Skin of body (tissue), 1 donor: ENCODE measurements at regions not wholly inside any gene's neighbourhood (a gene's known extent, or its start where the extent isn't known, plus 50 kb on each side); places are given as distances from the start of the nearest gene placed in this dataset.
"Not testable (repeated sequence)": the region's sequence is repeated elsewhere in the genome, so short reads cannot be mapped to it uniquely, and the experiment has no call there.

Experiments
- DNase-seq: peaks from one replicate; lab custom pipeline; 2025; lab: John Stamatoyannopoulos, UW

DNA sequence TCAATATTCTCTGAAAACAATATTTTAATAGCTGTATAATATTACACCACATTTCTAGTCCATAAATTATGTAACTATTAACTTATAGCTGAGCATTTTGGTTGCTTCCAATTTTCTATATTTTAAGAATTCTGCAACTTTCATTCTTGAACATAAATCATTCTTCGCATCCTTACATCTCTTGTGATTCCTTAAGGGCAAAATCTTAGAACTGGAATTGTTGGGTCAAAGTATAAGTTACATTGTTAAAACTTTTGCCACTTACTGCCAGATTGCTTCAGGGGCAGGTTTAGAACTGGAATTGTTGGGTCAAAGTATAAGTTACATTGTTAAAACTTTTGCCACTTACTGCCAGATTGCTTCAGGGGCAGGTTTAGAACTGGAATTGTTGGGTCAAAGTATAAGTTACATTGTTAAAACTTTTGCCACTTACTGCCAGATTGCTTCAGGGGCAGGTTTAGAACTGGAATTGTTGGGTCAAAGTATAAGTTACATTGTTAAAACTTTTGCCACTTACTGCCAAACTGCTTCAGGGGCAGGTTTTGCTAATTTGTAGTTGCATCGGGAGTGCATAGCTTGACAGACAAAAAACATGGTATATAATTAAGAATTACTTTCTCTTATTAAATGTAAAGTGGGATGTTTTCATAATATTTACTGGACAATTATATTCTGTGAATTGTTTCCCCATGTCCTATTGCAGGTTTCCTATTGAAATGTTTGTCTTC is 179.9 kb upstream of the OR13F1 start:
- DNase-seq, result not testable (repeated sequence)

DNA sequence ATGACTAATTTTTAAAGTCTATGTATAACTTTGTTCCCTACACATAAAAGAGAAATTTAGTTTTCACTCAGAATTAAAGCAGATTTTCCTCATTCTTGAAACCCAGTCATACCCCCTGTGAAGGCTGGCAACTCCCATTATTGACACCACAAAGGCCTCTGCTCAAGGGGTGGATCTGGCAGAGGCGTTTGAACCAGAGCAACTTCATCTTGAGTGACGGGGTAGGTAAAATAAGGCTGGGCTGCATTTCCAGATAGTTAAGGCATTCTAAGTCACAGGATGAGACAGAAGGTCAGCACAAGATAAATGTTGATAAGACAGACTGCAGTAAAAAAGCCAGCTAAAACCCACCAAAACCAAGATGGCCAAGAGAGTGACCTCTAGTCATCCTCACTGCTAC is 177.2 kb upstream of the OR13F1 start:
- DNase-seq, result no peak

DNA sequence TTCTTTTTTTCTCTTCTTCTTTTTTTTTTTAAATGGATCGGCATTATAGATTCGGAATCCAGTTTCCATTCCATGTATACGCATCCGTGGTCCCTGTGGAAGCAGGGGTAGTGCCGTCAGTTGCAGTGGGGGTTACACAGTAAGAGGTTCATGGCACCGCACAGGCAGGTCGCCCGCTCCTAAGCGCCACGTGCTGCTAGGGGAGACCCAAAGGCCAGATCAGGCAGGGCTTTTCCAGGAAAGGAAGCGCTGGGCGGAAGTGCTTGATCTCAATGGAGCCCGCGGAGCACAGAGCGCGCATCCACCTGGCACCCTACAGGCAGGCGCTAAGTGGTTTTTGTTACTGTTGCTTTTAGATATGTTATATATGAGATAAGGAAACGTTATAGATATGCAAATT is 174.8 kb upstream of the OR13F1 start:
- no peak for DNase-seq

DNA sequence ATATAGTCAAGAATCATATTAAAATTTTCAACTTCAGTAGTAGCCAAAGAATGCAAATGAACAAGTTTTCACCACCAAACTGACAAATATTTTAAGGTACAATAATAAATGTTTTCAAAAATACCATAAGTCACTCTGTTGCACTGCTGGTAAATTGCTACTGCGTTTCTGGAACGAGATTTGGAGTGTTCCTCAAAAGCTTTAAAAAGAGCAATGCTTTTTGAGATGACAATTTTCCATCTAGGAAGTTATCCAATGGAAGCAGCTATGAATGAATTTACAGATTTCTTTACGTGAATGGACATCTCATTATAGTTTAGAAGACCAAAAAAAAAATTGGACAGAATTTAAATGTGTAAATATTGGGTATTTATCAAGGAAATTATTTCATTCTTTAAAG is 173.2 kb upstream of the OR13F1 start:
- no peak for DNase-seq

GRCh38 chr9:104334549-104334948 is 169.5 kb upstream of the OR13F1 start:
- DNase-seq, result no peak

- no peak for DNase-seq
Observed at GRCh38 chr9:104339692-104340091, 164.4 kb upstream of the OR13F1 start.

- DNase-seq, result no peak
Observed at GRCh38 chr9:104342552-104342951, 161.5 kb upstream of the OR13F1 start.

DNA sequence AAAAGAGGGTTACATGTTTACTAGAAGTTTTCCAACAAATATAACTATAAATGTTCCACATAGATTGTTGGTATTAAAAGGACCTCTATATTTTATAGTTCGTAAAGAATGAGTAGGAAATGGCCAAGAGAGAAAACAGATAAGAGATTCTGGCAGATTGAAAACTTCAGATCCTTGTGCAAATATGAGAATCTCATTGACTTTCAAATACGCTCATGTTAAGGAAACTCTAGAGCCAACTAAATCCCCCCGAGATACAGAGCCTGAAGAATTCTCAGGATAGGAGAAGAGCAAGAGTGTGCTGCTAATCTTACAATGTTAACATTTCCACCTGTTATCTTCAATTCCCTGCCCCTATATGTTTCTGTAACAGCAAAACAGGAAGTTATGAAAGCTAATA is 159.0 kb upstream of the OR13F1 start:
- no peak for DNase-seq

DNA sequence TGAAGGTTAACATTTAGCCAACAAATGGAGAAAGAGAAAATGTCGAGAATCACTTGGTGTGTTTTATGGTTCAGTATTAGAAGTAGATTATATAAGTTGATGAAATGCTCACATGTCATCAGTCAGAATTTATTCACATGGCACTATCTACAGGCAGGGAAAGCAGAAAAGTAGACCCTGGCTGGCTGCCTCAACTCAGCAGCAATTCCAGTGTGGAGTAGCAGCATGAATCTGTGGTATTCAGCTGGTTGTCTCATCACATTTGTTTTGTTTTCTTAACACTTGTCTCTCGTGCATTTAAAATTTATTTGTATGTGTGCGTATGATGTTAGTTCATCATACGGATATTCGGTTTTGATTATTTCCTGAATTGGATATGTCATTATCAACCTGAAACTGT is 153.5 kb upstream of the OR13F1 start:
- no peak for DNase-seq

GRCh38 chr9:104351726-104352125 is 152.3 kb upstream of the OR13F1 start:
- DNase-seq, result no peak

DNA sequence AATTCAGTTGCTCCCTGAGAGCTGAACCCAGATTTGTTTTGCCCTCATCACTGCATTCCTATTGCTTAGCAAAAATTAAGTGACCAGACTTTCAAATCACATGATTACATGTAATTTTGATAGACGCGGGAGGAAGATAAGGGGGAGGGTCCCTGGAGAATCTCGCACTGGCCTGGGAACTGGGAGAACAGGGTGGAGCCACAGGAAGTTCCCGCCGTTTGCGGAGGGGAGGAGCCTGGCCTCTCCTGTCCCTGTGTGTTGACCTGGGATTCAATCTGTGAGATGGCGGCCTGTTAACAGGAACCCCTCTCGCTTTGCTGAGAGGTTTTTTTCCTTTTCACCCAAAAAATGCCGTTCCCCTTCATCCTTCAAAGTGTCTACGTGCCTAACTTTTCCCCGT is 142.9 kb upstream of the OR13F1 start:
- no peak for DNase-seq

DNA sequence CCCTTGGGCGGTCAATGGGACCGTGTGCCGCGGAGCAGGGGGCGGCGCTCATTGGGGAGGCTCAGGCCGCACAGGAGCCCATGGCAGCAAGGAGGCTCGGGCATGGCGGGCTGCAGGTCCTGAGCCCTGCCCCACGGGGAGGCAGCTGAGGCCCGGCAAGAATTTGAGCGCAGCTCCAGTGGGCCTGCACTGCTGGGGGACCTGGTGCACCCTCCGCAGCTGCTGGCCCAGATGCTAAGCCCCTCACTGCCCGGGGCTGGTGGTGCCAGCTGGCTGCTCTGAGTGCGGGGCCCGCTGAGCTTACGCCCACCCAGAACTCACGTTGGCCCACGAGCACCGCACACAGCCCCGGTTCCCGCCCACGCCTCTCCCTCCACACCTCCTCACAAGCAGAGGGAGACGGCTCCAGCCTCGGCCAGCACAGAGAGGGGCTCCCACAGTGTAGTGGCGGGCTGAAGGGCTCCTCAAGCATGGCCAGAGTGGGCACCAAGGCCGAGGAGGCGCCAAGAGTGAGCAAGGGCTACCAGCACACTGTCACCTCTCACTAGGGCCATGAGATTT is 141.1 kb upstream of the OR13F1 start:
- no peak for DNase-seq

DNA sequence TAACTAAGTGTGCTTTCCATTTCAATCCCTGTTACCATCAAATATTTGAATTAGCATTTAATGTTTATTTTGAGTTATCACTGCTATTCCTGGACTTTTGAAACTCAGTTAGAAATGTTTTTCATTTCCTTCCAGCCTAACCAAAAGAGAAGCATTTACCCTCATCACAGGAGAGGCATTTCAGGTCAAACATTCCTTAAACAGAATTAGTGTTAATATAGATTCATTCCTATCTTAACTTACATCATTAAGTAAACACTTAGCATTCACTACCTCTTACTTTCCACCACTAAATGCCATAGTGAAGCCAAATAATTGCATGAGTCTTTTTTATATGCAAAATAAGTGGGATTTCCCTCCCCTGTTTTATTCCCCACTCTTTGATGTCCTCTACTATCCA is 136.6 kb upstream of the OR13F1 start:
- no peak for DNase-seq

DNA sequence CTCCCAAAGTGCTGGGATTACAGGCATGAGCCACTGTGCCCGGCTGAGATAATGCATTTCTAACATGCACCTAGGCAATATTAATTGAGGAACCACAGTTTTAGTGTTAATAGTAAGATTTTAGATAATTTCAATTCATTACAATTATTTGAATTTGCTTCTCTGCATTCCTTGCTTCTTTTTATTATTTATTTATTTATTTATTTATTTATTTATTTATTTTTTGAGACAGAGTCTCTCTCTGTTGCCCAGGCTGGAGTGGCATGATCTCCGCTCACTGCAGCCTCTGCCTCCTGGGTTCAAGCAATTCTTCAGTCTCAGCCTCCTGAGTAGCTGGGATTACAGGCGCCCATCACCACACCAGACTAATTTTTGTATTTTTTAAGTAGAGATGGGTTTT is 135.7 kb upstream of the OR13F1 start:
- not testable (repeated sequence) for DNase-seq

- DNase-seq, result no peak
Observed at GRCh38 chr9:104374711-104375110, 129.4 kb upstream of the OR13F1 start.

- no peak for DNase-seq
Observed at GRCh38 chr9:104386013-104386412, 118.0 kb upstream of the OR13F1 start.

GRCh38 chr9:104386425-104387069 is 117.5 kb upstream of the OR13F1 start:
- DNase-seq, result peak; percentile 12

GRCh38 chr9:104388071-104388470 is 116.0 kb upstream of the OR13F1 start:
- no peak for DNase-seq

DNA sequence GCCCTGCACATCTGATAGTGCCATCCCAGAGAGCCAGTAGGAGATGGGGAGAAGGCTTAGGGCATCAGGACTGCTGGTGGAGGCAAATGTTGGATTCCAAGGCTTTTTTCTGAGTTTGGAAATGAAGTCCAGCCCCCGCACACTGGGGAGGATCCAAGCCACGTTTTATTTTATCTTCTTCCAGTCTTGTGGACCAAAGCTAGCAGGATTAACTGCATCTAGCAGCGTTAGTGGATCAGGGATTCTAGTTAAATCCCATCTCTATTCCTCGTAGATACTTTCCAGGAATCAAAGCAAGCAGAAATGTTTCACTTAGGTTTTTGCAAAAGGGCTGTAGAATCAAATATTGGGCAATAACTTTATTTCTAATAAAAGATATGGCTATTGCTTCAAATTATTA is 114.7 kb upstream of the OR13F1 start:
- DNase-seq, result no peak

- not testable (repeated sequence) for DNase-seq
Observed at GRCh38 chr9:104394901-104395300, 109.2 kb upstream of the OR13F1 start.

GRCh38 chr9:104412238-104412637 is 91.8 kb upstream of the OR13F1 start:
- DNase-seq, result no peak

- DNase-seq, result no peak
Observed at GRCh38 chr9:104416470-104416869, 87.6 kb upstream of the OR13F1 start.

DNA sequence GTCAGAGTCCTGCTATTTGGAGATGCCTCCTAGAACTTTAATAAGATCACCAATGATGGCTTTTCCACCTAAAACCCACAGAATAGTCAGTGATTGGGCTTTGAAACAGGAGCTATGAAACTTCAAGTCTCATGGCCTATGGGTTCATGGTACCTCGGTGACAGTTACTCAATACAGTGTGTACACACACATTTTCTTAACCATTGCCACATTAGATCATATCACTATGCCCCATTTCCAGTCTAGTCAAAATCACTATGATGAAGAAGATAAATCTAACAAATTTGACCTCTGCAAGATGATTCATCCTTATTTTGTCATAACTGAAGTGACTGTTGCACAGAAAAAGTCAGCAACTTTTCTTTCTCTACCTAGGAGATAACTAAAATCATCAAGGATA is 86.8 kb upstream of the OR13F1 start:
- DNase-seq, result no peak
